ENCODE measurements at regions not wholly inside any gene's neighbourhood (a gene's known extent, or its start where the extent isn't known, plus 50 kb on each side); places are given as distances from the start of the nearest gene placed in this dataset.

- Histone ChIP-seq H3K27ac (no peak overlapping the region), H3K4me3 (no peak overlapping the region), H3K4me2 (no peak overlapping the region), H3K4me1 (no peaks in the 10 kb centered on the region), H3K9me3 (peaks cover under 1% of the 10 kb centered on the region; the same call in 1 of the 3 replicates)
- DNase-seq (ENCODE audit: low read depth in 1 of 2, low spot score in 1 of 2) (no peak), FAIRE-seq (no peak), ATAC-seq (no peak)
- TF ChIP-seq SMC3 (IDR thresholded peaks at IDR 0.05): no peak
- no peak for TF ChIP-seq ZFP36 (IDR thresholded peaks at IDR 0.05; ENCODE audit: borderline replicate concordance, partially characterized antibody)
- no peak for TF ChIP-seq ESRRA (IDR thresholded peaks at IDR 0.05; ENCODE audit: borderline replicate concordance, low read length)
- TF ChIP-seq RFX5 (IDR thresholded peaks at IDR 0.05): no peak
- no peak for TF ChIP-seq HOXB13 (CRISPR knock-in tag; IDR thresholded peaks at IDR 0.05; ENCODE audit: low read depth)
- no peak for TF ChIP-seq PBX3 (IDR thresholded peaks at IDR 0.05)
- no peak for TF ChIP-seq POLR2A (IDR thresholded peaks at IDR 0.05; ENCODE audit: low read length)
- WGBS (ENCODE audit: missing lambda C conversion rate): 9% methylated on average over 6 of the region's 6 CpGs
- CTCF ChIA-PET: interaction anchor here (0.8 to 0.9 kb wide), 2 partner anchors 12 to 179 kb away, joined by 3 read pairs; no protein-coding TSS in a partner anchor
- POLR2A ChIA-PET: no interaction called here
These were observed 56.5 kb upstream of the CCND2 start for GRCh38 chr12:4217091-4217490.

GRCh38 chr12:4216187-4216927 is 57.2 kb upstream of the CCND2 start:
- ATAC-seq: no peak
- CTCF ChIA-PET: interaction anchor here (0.6 to 0.9 kb wide), 3 partner anchors 178 to 220 kb away, joined by 3 to 4 read pairs (median 3); no protein-coding TSS in a partner anchor
- H3K27ac ChIP-seq: no peak overlapping the region
- no peak for DNase-seq (ENCODE audit: low read depth in 1 of 2, low spot score in 1 of 2)
- no peak for TF ChIP-seq NR3C1 (IDR thresholded peaks at IDR 0.05)
- TF ChIP-seq GATA3 (IDR thresholded peaks at IDR 0.05; ENCODE audit: borderline replicate concordance): no peak
- TF ChIP-seq PHF8 (IDR thresholded peaks at IDR 0.05; ENCODE audit: borderline replicate concordance, low read depth): no peak
- TF ChIP-seq HOXA7 (CRISPR knock-in tag; IDR thresholded peaks at IDR 0.05): no peak
- no peak for TF ChIP-seq E2F6 (IDR thresholded peaks at IDR 0.05; ENCODE audit: borderline replicate concordance, low read depth)
- TF ChIP-seq SMC3 (IDR thresholded peaks at IDR 0.05): no peak
- POLR2A ChIA-PET: no interaction called here
- no peaks in the 10 kb centered on the region for H3K9me3 ChIP-seq
- H3K4me2 ChIP-seq: no peak overlapping the region
- no peak overlapping the region for H3K4me3 ChIP-seq
- no peak for FAIRE-seq
- WGBS (ENCODE audit: missing lambda C conversion rate): 7% methylated on average over 5 of the region's 5 CpGs
- H3K4me1 ChIP-seq: no peaks in the 10 kb centered on the region

- no peak for FAIRE-seq
- 18% methylated on average over 18 of the region's 18 CpGs for WGBS (ENCODE audit: missing lambda C conversion rate)
- no peak overlapping the region for H3K27ac ChIP-seq
These were observed 58.1 kb upstream of the CCND2 start for GRCh38 chr12:4215229-4216186.

More at GRCh38 chr12:4215229-4216186, 58.1 kb upstream of the CCND2 start:
- POLR2A ChIA-PET: no interaction called here
- Histone ChIP-seq H3K9me3 (no peaks in the 10 kb centered on the region), H3K4me2 (no peak overlapping the region), H3K4me1 (no peaks in the 10 kb centered on the region), H3K4me3 (no peak overlapping the region)
- no peak for TF ChIP-seq EHMT2 (IDR thresholded peaks at IDR 0.05; ENCODE audit: low read depth)
- no peak for TF ChIP-seq ELK1 (IDR thresholded peaks at IDR 0.05; ENCODE audit: low read depth, low read length)
- no peak for TF ChIP-seq CHD2 (IDR thresholded peaks at IDR 0.05; ENCODE audit: low read length, partially characterized antibody)
- TF ChIP-seq KDM5A (IDR thresholded peaks at IDR 0.05): no peak
- TF ChIP-seq JUN (IDR thresholded peaks at IDR 0.05): no peak
- TF ChIP-seq MAFK (IDR thresholded peaks at IDR 0.05; ENCODE audit: partially characterized antibody): no peak
- TF ChIP-seq ZSCAN20 (CRISPR knock-in tag; IDR thresholded peaks at IDR 0.05): no peak
- TF ChIP-seq ESRRA (IDR thresholded peaks at IDR 0.05; ENCODE audit: borderline replicate concordance, low read length): no peak
- no peak for TF ChIP-seq KDM1A (IDR thresholded peaks at IDR 0.05; ENCODE audit: low read depth)
- no peak for TF ChIP-seq RARB (CRISPR knock-in tag; IDR thresholded peaks at IDR 0.05)
- no peak for TF ChIP-seq JUNB (IDR thresholded peaks at IDR 0.05)
- TF ChIP-seq HOXB13 (CRISPR knock-in tag; IDR thresholded peaks at IDR 0.05; ENCODE audit: low read depth): no peak
- no peak for TF ChIP-seq RCOR1 (IDR thresholded peaks at IDR 0.05; ENCODE audit: low read depth, low read length)
- no peak; a peak in 1 of 6 replicates for ATAC-seq
- CTCF ChIA-PET: interaction anchor here (0.6 to 0.9 kb wide), 2 partner anchors 207 to 219 kb away, joined by 3 to 4 read pairs; no protein-coding TSS in a partner anchor
- no peak for DNase-seq (ENCODE audit: low read depth in 1 of 2, low spot score in 1 of 2)
